Prostate gland (tissue), 2 donors: ENCODE measurements at regions not wholly inside any gene's neighbourhood (a gene's known extent, or its start where the extent isn't known, plus 50 kb on each side); places are given as distances from the start of the nearest gene placed in this dataset.

Experiments used
- POLR2A ChIP-seq: fragments of 450-650 bp; IDR thresholded peaks from one replicate; pipeline ENCODE4 v1.6.1; 2016; ENCODE audit warnings: antibody characterized with exemption, mild to moderate bottlenecking
- TF ChIP-seq, protein P1 (sequence below), 4 experiments: fragments of 200-600 bp in 2 of 4; fragments of 450-650 bp in 2 of 4; sonication (generic) in 2 of 4; IDR thresholded peaks; 1 replicate in 3 of 4; 2 replicates in 1 of 4; pipeline ENCODE4 v1.5.1; 2016 to 2019; ENCODE audit warnings: antibody characterized with exemption in 4 of 4, mild to moderate bottlenecking in 2 of 4, moderate library complexity in 2 of 4

DNA sequence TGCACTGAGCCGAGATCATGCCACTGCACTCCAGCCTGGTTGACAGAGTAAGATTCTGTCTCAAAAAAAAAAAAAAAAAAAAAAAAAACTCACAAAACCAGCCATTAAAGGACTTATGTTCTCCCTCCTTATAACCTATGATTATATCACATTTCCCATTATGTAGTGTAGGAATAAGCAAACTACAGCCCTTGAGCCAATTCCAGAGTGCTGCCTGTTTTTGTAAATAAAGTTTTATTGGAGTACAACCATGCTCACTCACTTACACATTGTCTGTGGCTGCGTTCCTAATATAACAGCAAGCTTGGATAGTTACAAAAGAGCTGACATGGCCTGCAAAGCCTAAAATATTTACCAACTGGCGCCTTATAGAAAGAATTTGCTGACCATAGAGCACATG, 72.7 kb upstream of the ARID5B start:
- TF ChIP-seq, protein P1, sequence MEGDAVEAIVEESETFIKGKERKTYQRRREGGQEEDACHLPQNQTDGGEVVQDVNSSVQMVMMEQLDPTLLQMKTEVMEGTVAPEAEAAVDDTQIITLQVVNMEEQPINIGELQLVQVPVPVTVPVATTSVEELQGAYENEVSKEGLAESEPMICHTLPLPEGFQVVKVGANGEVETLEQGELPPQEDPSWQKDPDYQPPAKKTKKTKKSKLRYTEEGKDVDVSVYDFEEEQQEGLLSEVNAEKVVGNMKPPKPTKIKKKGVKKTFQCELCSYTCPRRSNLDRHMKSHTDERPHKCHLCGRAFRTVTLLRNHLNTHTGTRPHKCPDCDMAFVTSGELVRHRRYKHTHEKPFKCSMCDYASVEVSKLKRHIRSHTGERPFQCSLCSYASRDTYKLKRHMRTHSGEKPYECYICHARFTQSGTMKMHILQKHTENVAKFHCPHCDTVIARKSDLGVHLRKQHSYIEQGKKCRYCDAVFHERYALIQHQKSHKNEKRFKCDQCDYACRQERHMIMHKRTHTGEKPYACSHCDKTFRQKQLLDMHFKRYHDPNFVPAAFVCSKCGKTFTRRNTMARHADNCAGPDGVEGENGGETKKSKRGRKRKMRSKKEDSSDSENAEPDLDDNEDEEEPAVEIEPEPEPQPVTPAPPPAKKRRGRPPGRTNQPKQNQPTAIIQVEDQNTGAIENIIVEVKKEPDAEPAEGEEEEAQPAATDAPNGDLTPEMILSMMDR (IDR thresholded peaks at IDR 0.05): no peak
- no peak for TF ChIP-seq POLR2A
